Brain microvascular endothelial cell (primary cell): ENCODE measurements at regions not wholly inside any gene's neighbourhood (a gene's known extent, or its start where the extent isn't known, plus 50 kb on each side); places are given as distances from the start of the nearest gene placed in this dataset.

Experiments used
- DNase-seq: peaks from one replicate; pipeline ENCODE4 v3.0.0-alpha.2; 2020
- H3K27ac ChIP-seq: fragments of 250-450 bp; sonication (Bioruptor Pico); 2 replicates; pipeline ENCODE4 v1.5.1; 2020; ENCODE audit warnings: mild to moderate bottlenecking, moderate library complexity
- H3K27me3 ChIP-seq: fragments of 250-450 bp; sonication (Bioruptor Pico); replicated peaks from 2 replicates; pipeline ENCODE4 v1.5.1; 2020; ENCODE audit warnings: mild to moderate bottlenecking
- H3K36me3 ChIP-seq: fragments of 250-450 bp; sonication (Bioruptor Pico); replicated peaks from 2 replicates; pipeline ENCODE4 v1.5.1; 2020; ENCODE audit warnings: mild to moderate bottlenecking
- H3K4me3 ChIP-seq: 2 replicates; pipeline ENCODE4 v1.5.1; 2011; ENCODE audit warnings: low read depth, mild to moderate bottlenecking, control low read depth, low read length, moderate library complexity
- CTCF ChIP-seq: IDR thresholded peaks from 2 replicates; pipeline ENCODE4 v1.5.1; 2011; ENCODE audit warnings: low read depth, mild to moderate bottlenecking, moderate library complexity, low read length, control low read depth, inconsistent platforms; ENCODE audit errors: missing control alignments
- in situ Hi-C: cut with HindIII; loops from 2 replicates; pipeline ENCODE4 v1.10.0; 2017; ENCODE audit warnings: low sequenced_read_pairs, low pct_ligation_motif_present

GRCh38 chr4:180285796-180286195 lies 1957.4 kb upstream of the TENM3 start:
- in situ Hi-C loops, result no loop called here
- H3K27ac ChIP-seq, result no peak overlapping the region
- no peak for TF ChIP-seq CTCF

GRCh38 chr4:180292339-180292738 lies 1950.9 kb upstream of the TENM3 start:
- DNase-seq, result no peak
- in situ Hi-C loops, result no loop called here
- Histone ChIP-seq H3K27ac (no peak overlapping the region), H3K4me3 (no peak overlapping the region), H3K36me3 (no peaks in the 10 kb centered on the region), H3K27me3 (no peaks in the 10 kb centered on the region)
- no peak for TF ChIP-seq CTCF

More at GRCh38 chr4:180285796-180286195, 1957.4 kb upstream of the TENM3 start:
- H3K27me3 ChIP-seq, result no peaks in the 10 kb centered on the region
- no peak overlapping the region for H3K4me3 ChIP-seq
- H3K36me3 ChIP-seq, result no peaks in the 10 kb centered on the region
- no peak for DNase-seq

- no peak for DNase-seq
- in situ Hi-C loops, result no loop called here
- TF ChIP-seq CTCF, result no peak
- Histone ChIP-seq H3K27me3 (no peaks in the 10 kb centered on the region), H3K36me3 (no peaks in the 10 kb centered on the region), H3K27ac (no peak overlapping the region), H3K4me3 (no peak overlapping the region)
Measured at GRCh38 chr4:180296036-180296599, 1947.1 kb upstream of the TENM3 start.

GRCh38 chr4:180304321-180304720 lies 1938.9 kb upstream of the TENM3 start:
- DNase-seq, result no peak
- H3K36me3 ChIP-seq, result no peaks in the 10 kb centered on the region
- no peaks in the 10 kb centered on the region for H3K27me3 ChIP-seq
- in situ Hi-C loops, result no loop called here
- no peak overlapping the region for H3K4me3 ChIP-seq
- no peak for TF ChIP-seq CTCF
- H3K27ac ChIP-seq, result no peak overlapping the region

- H3K4me3 ChIP-seq, result no peak overlapping the region
- no peak overlapping the region for H3K27ac ChIP-seq
- no peaks in the 10 kb centered on the region for H3K36me3 ChIP-seq
- H3K27me3 ChIP-seq, result no peaks in the 10 kb centered on the region
- in situ Hi-C loops, result no loop called here
- TF ChIP-seq CTCF, result no peak
- no peak for DNase-seq
Measured at GRCh38 chr4:180310616-180311015, 1932.6 kb upstream of the TENM3 start.

- H3K4me3 ChIP-seq, result no peak overlapping the region
- H3K36me3 ChIP-seq, result no peaks in the 10 kb centered on the region
- no peak for DNase-seq
- H3K27ac ChIP-seq, result no peak overlapping the region
- TF ChIP-seq CTCF, result no peak
- H3K27me3 ChIP-seq, result no peaks in the 10 kb centered on the region
- in situ Hi-C loops, result no loop called here
Measured at GRCh38 chr4:180314972-180315371, 1928.2 kb upstream of the TENM3 start.
